Lower lobe of right lung (tissue), 2 donors: ENCODE measurements at regions not wholly inside any gene's neighbourhood (a gene's known extent, or its start where the extent isn't known, plus 50 kb on each side); places are given as distances from the start of the nearest gene placed in this dataset.

Experiments used
- ATAC-seq, 2 donors: fragments of 200-7000 bp; cut with Tn5 transposase; one replicate each; pipeline ENCODE4 v1.9.1; 2020 to 2022; ENCODE audit warnings: mild to moderate bottlenecking in 2 of 2, moderate library complexity in 2 of 2
- DNase-seq: peaks from one replicate; pipeline ENCODE4 v3.0.0-alpha.2; 2020
- H3K27ac ChIP-seq: fragments of 200-600 bp; one replicate; pipeline ENCODE4 v1.8.0; 2022
- H3K27me3 ChIP-seq: fragments of 200-600 bp; one replicate; pipeline ENCODE4 v1.8.0; 2022; ENCODE audit warnings: low read depth
- H3K36me3 ChIP-seq: fragments of 200-600 bp; one replicate; pipeline ENCODE4 v1.8.0; 2022; ENCODE audit warnings: mild to moderate bottlenecking
- H3K4me1 ChIP-seq: fragments of 200-600 bp; one replicate; pipeline ENCODE4 v1.8.0; 2022
- H3K4me3 ChIP-seq: fragments of 200-600 bp; one replicate; pipeline ENCODE4 v1.8.0; 2022; ENCODE audit warnings: mild to moderate bottlenecking
- H3K9me3 ChIP-seq: fragments of 200-600 bp; one replicate; pipeline ENCODE4 v1.8.0; 2022
- intact Hi-C: fragments of 100-400 bp; cut with DNase I; formaldehyde crosslinking; loops from one replicate; pipeline ENCODE4 v1.11.0; 2022
- TF ChIP-seq, protein P1 (sequence below): fragments of 200-600 bp; IDR thresholded peaks from one replicate; pipeline ENCODE4 v1.8.0; 2022; ENCODE audit warnings: antibody characterized with exemption, mild to moderate bottlenecking
- donor health status: DM: no; HTN: yes; CAD: no; lungs with severe emphysema.

DNA sequence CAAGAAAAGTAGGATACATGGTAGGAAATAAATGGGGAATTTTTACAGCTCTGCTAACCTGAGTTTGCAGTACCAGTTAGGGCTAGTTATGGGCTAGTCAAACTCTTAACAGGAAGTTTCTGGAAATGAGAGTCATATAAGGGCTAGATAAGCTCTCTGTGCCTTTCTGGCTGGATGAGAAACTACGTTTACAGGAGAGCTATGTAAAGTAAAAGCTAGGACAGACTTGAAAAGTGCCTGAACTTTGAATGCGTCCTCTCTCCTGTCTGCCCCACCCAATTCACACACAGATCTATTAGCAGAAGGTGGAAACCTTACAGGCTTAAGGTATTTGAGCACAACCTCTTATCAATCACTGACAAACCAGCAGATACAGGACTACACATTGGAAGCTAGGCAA, 167.1 kb downstream of the SNX19 start:
- DNase-seq: no peak
- no peak overlapping the region for H3K4me3 ChIP-seq
- H3K4me1 ChIP-seq: no peaks in the 10 kb centered on the region

GRCh38 chr11:130760515-130761125, 155.7 kb downstream of the SNX19 start:
- no peak for ATAC-seq
- intact Hi-C loops: no loop called here
- no peaks in the 10 kb centered on the region for H3K9me3 ChIP-seq

More for the DNA sequence above, 167.1 kb downstream of the SNX19 start:
- H3K27me3 ChIP-seq: no peaks in the 10 kb centered on the region
- ATAC-seq: no peak
- H3K9me3 ChIP-seq: no peaks in the 10 kb centered on the region
- TF ChIP-seq, protein P1, sequence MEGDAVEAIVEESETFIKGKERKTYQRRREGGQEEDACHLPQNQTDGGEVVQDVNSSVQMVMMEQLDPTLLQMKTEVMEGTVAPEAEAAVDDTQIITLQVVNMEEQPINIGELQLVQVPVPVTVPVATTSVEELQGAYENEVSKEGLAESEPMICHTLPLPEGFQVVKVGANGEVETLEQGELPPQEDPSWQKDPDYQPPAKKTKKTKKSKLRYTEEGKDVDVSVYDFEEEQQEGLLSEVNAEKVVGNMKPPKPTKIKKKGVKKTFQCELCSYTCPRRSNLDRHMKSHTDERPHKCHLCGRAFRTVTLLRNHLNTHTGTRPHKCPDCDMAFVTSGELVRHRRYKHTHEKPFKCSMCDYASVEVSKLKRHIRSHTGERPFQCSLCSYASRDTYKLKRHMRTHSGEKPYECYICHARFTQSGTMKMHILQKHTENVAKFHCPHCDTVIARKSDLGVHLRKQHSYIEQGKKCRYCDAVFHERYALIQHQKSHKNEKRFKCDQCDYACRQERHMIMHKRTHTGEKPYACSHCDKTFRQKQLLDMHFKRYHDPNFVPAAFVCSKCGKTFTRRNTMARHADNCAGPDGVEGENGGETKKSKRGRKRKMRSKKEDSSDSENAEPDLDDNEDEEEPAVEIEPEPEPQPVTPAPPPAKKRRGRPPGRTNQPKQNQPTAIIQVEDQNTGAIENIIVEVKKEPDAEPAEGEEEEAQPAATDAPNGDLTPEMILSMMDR: no peak
- H3K27ac ChIP-seq: no peak overlapping the region
- no peaks in the 10 kb centered on the region for H3K36me3 ChIP-seq
- intact Hi-C loops: no loop called here

GRCh38 chr11:130761560-130762220, 154.6 kb downstream of the SNX19 start:
- no peaks in the 10 kb centered on the region for H3K4me1 ChIP-seq
- intact Hi-C loops: no loop called here
- TF ChIP-seq, protein P1: no peak

More at GRCh38 chr11:130760515-130761125, 155.7 kb downstream of the SNX19 start:
- DNase-seq: no peak
- no peak overlapping the region for H3K27ac ChIP-seq
- TF ChIP-seq, protein P1: no peak
- no peaks in the 10 kb centered on the region for H3K4me1 ChIP-seq
- no peaks in the 10 kb centered on the region for H3K36me3 ChIP-seq
- H3K27me3 ChIP-seq: no peaks in the 10 kb centered on the region
- H3K4me3 ChIP-seq: no peak overlapping the region

DNA sequence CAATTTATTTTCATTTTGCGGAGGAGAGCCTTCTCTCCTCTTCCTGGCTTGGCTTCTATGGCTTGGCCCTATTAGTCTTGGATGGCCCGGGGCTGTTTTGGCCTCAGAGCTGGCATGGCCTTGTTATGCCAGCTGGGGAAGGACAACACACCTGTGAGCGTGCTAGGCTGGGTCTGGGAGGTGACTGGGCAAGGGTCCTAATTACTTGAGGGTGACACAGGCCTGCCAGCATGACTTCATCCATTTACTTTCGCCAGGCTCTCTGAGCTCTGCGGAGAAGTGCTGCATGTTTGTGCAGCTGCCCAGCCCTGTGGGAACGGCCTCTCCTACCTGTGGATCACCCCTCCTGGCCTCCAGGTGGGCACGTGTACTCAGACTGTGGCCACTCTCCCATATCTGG, 153.6 kb downstream of the SNX19 start:
- Histone ChIP-seq H3K27me3 (no peaks in the 10 kb centered on the region), H3K9me3 (no peaks in the 10 kb centered on the region), H3K27ac (no peak overlapping the region), H3K36me3 (no peaks in the 10 kb centered on the region), H3K4me1 (no peaks in the 10 kb centered on the region), H3K4me3 (no peak overlapping the region)
- intact Hi-C loops: no loop called here
- peak; percentile 57 for DNase-seq
- ATAC-seq: peak; percentile 44 to 61
- TF ChIP-seq, protein P1: no peak

More at GRCh38 chr11:130761560-130762220, 154.6 kb downstream of the SNX19 start:
- no peak for ATAC-seq
- no peak overlapping the region for H3K27ac ChIP-seq
- H3K36me3 ChIP-seq: no peaks in the 10 kb centered on the region
- H3K9me3 ChIP-seq: no peaks in the 10 kb centered on the region
- H3K27me3 ChIP-seq: no peaks in the 10 kb centered on the region
- no peak overlapping the region for H3K4me3 ChIP-seq
- no peak for DNase-seq

GRCh38 chr11:130763087-130763980, 152.9 kb downstream of the SNX19 start:
- H3K36me3 ChIP-seq: no peaks in the 10 kb centered on the region
- H3K27me3 ChIP-seq: no peaks in the 10 kb centered on the region
- H3K4me3 ChIP-seq: no peak overlapping the region
- no peaks in the 10 kb centered on the region for H3K4me1 ChIP-seq
- no peaks in the 10 kb centered on the region for H3K9me3 ChIP-seq
- ATAC-seq (no peak), DNase-seq (no peak)
- H3K27ac ChIP-seq: no peak overlapping the region
- TF ChIP-seq, protein P1: no peak
- intact Hi-C loops: no loop called here
